HG02885 (cell line): ENCODE measurements at regions not wholly inside any gene's neighbourhood (a gene's known extent, or its start where the extent isn't known, plus 50 kb on each side); places are given as distances from the start of the nearest gene placed in this dataset.

ENCODE experiments used
- ATAC-seq: cut with Tn5 transposase; IDR thresholded peaks from one replicate; pipeline ENCODE4 v1.9.1; 2021; ENCODE audit warnings: mild to moderate bottlenecking; ENCODE audit not compliant: unreplicated experiment, poor library complexity

GRCh38 chr6:166738386-166739116 is 111.5 kb upstream of the RPS6KA2 start:
- no peak for ATAC-seq

GRCh38 chr6:166737261-166737660 is 110.2 kb upstream of the RPS6KA2 start:
- no peak for ATAC-seq

- no peak for ATAC-seq
Measured at GRCh38 chr6:166736634-166737033, 109.6 kb upstream of the RPS6KA2 start.

GRCh38 chr6:166733900-166734299 is 106.8 kb upstream of the RPS6KA2 start:
- ATAC-seq = no peak

- no peak for ATAC-seq
Measured at GRCh38 chr6:166729658-166730057, 102.6 kb upstream of the RPS6KA2 start.

- no peak for ATAC-seq
Measured at GRCh38 chr6:166728884-166729530, 102.0 kb upstream of the RPS6KA2 start.

GRCh38 chr6:166726201-166726600 is 99.2 kb upstream of the RPS6KA2 start:
- no peak for ATAC-seq

GRCh38 chr6:166725571-166725970 is 98.5 kb upstream of the RPS6KA2 start:
- ATAC-seq = no peak

- ATAC-seq = no peak
Measured at GRCh38 chr6:166724576-166724975, 97.5 kb upstream of the RPS6KA2 start.

- ATAC-seq = no peak
Measured at GRCh38 chr6:166722785-166723184, 95.7 kb upstream of the RPS6KA2 start.

GRCh38 chr6:166721576-166721975 is 94.5 kb upstream of the RPS6KA2 start:
- ATAC-seq = no peak

- ATAC-seq = no peak
Measured at GRCh38 chr6:166720856-166721255, 93.8 kb upstream of the RPS6KA2 start.

- ATAC-seq = no peak
Measured at GRCh38 chr6:166719019-166719418, 92.0 kb upstream of the RPS6KA2 start.

GRCh38 chr6:166718516-166718915 is 91.5 kb upstream of the RPS6KA2 start:
- ATAC-seq = no peak

GRCh38 chr6:166716910-166717617 is 90.0 kb upstream of the RPS6KA2 start:
- no peak for ATAC-seq

- ATAC-seq = no peak
Measured at GRCh38 chr6:166715992-166716391, 88.9 kb upstream of the RPS6KA2 start.

- no peak for ATAC-seq
Measured at GRCh38 chr6:166715065-166715464, 88.0 kb upstream of the RPS6KA2 start.

- no peak for ATAC-seq
Measured at GRCh38 chr6:166714581-166714980, 87.5 kb upstream of the RPS6KA2 start.

- no peak for ATAC-seq
Measured at GRCh38 chr6:166714187-166714510, 87.1 kb upstream of the RPS6KA2 start.

- ATAC-seq = no peak
Measured at GRCh38 chr6:166713434-166714186, 86.6 kb upstream of the RPS6KA2 start.
